ENCODE measurements at regions not wholly inside any gene's neighbourhood (a gene's known extent, or its start where the extent isn't known, plus 50 kb on each side); places are given as distances from the start of the nearest gene placed in this dataset.

- ChIA-PET CTCF (interaction anchor here (0.6 to 2.1 kb wide), 22 partner anchors 9 to 317 kb away, joined by 3 to 10 read pairs (median 4); partner anchors contain the start of gene GRAMD1A), POLR2A (interaction anchor here (0.5 kb wide), 1 partner anchor 548 kb away, joined by 3 read pairs; no protein-coding TSS in a partner anchor)
- H3K4me3 ChIP-seq (ENCODE audit: low read depth, low read length) = no peak overlapping the region
- no peak overlapping the region for H3K27ac ChIP-seq (ENCODE audit: extremely low read depth, low read depth, low read length)
- H3K9me3 ChIP-seq (ENCODE audit: control insufficient read depth, insufficient read depth, low read depth, low read length) = no peaks in the 10 kb centered on the region; the same call in 1 of the 2 replicates
- H3K36me3 ChIP-seq (ENCODE audit: control insufficient read depth in 2 of 2, insufficient read depth in 1 of 2, low read length in 2 of 2) = no peaks in the 10 kb centered on the region
- TF ChIP-seq BCL11A (tag by site-specific recombination; IDR thresholded peaks at IDR 0.05; ENCODE audit: low read depth) = no peak
- TF ChIP-seq ZNF654 (tag by site-specific recombination; IDR thresholded peaks at IDR 0.05; ENCODE audit: low read depth) = peak; percentile 49
- TF ChIP-seq CTCF (tag by site-specific recombination; IDR thresholded peaks at IDR 0.05) = peak; percentile 81
- 0 out of 2 replicates have a peak, but pooled peaks cover 2% of the 10 kb centered on the region for H3K4me1 ChIP-seq (ENCODE audit: control insufficient read depth, insufficient read depth, low read length)
Observed at GRCh38 chr19:34838248-34838647, 65.2 kb upstream of the ZNF599 start.

GRCh38 chr19:34837262-34837661, 64.2 kb upstream of the ZNF599 start:
- Histone ChIP-seq H3K9me3 (ENCODE audit: control insufficient read depth, insufficient read depth, low read depth, low read length) (no peaks in the 10 kb centered on the region; the same call in 1 of the 2 replicates), H3K36me3 (ENCODE audit: control insufficient read depth in 2 of 2, insufficient read depth in 1 of 2, low read length in 2 of 2) (no peaks in the 10 kb centered on the region), H3K27ac (ENCODE audit: extremely low read depth, low read depth, low read length) (no peak overlapping the region), H3K4me1 (ENCODE audit: control insufficient read depth, insufficient read depth, low read length) (0 out of 2 replicates have a peak, but pooled peaks cover 2% of the 10 kb centered on the region), H3K4me3 (ENCODE audit: low read depth, low read length) (no peak overlapping the region)
- TF ChIP-seq, protein P1, sequence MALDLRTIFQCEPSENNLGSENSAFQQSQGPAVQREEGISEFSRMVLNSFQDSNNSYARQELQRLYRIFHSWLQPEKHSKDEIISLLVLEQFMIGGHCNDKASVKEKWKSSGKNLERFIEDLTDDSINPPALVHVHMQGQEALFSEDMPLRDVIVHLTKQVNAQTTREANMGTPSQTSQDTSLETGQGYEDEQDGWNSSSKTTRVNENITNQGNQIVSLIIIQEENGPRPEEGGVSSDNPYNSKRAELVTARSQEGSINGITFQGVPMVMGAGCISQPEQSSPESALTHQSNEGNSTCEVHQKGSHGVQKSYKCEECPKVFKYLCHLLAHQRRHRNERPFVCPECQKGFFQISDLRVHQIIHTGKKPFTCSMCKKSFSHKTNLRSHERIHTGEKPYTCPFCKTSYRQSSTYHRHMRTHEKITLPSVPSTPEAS (tag by site-specific recombination; IDR thresholded peaks at IDR 0.05) = no peak
- TF ChIP-seq SP7 (tag by site-specific recombination; IDR thresholded peaks at IDR 0.05) = 0 out of 2 replicates have a peak, but pooled peaks have one; percentile 22
- TF ChIP-seq ZIC2 (tag by site-specific recombination; IDR thresholded peaks at IDR 0.05) = peak; percentile 94
- TF ChIP-seq, protein P2, sequence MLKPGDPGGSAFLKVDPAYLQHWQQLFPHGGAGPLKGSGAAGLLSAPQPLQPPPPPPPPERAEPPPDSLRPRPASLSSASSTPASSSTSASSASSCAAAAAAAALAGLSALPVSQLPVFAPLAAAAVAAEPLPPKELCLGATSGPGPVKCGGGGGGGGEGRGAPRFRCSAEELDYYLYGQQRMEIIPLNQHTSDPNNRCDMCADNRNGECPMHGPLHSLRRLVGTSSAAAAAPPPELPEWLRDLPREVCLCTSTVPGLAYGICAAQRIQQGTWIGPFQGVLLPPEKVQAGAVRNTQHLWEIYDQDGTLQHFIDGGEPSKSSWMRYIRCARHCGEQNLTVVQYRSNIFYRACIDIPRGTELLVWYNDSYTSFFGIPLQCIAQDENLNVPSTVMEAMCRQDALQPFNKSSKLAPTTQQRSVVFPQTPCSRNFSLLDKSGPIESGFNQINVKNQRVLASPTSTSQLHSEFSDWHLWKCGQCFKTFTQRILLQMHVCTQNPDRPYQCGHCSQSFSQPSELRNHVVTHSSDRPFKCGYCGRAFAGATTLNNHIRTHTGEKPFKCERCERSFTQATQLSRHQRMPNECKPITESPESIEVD (tag by site-specific recombination; IDR thresholded peaks at IDR 0.05) = no peak
- no peak for TF ChIP-seq ZNF146 (tag by site-specific recombination; IDR thresholded peaks at IDR 0.05)
- no peak for TF ChIP-seq ZNF157 (tag by site-specific recombination; IDR thresholded peaks at IDR 0.05)
- TF ChIP-seq ZBTB44 (tag by site-specific recombination; IDR thresholded peaks at IDR 0.05) = no peak
- TF ChIP-seq, protein P3, sequence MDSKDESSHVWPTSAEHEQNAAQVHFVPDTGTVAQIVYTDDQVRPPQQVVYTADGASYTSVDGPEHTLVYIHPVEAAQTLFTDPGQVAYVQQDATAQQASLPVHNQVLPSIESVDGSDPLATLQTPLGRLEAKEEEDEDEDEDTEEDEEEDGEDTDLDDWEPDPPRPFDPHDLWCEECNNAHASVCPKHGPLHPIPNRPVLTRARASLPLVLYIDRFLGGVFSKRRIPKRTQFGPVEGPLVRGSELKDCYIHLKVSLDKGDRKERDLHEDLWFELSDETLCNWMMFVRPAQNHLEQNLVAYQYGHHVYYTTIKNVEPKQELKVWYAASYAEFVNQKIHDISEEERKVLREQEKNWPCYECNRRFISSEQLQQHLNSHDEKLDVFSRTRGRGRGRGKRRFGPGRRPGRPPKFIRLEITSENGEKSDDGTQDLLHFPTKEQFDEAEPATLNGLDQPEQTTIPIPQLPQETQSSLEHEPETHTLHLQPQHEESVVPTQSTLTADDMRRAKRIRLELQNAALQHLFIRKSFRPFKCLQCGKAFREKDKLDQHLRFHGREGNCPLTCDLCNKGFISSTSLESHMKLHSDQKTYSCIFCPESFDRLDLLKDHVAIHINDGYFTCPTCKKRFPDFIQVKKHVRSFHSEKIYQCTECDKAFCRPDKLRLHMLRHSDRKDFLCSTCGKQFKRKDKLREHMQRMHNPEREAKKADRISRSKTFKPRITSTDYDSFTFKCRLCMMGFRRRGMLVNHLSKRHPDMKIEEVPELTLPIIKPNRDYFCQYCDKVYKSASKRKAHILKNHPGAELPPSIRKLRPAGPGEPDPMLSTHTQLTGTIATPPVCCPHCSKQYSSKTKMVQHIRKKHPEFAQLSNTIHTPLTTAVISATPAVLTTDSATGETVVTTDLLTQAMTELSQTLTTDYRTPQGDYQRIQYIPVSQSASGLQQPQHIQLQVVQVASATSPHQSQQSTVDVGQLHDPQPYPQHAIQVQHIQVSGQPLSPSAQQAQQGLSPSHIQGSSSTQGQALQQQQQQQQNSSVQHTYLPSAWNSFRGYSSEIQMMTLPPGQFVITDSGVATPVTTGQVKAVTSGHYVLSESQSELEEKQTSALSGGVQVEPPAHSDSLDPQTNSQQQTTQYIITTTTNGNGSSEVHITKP (tag by site-specific recombination; IDR thresholded peaks at IDR 0.05) = 0 out of 2 replicates have a peak, but pooled peaks have one; percentile 12
- no peak for TF ChIP-seq ZNF302 (tag by site-specific recombination; IDR thresholded peaks at IDR 0.05; ENCODE audit: low read depth)
- peak; percentile 26; the same call in 1 of the 2 replicates for TF ChIP-seq ZNF335 (tag by site-specific recombination; conservative IDR thresholded peaks at IDR 0.05)
- TF ChIP-seq ZNF843 (tag by site-specific recombination; IDR thresholded peaks at IDR 0.05) = no peak
- TF ChIP-seq ZNF155 (tag by site-specific recombination; IDR thresholded peaks at IDR 0.05) = no peak
- TF ChIP-seq ZNF211 (tag by site-specific recombination; IDR thresholded peaks at IDR 0.05; ENCODE audit: low read depth) = no peak
- TF ChIP-seq GLIS2 (tag by site-specific recombination; IDR thresholded peaks at IDR 0.05) = no peak
- TF ChIP-seq ZFHX2 (tag by site-specific recombination; conservative IDR thresholded peaks at IDR 0.05) = no peak
- ChIA-PET CTCF (interaction anchor here (0.6 to 2.1 kb wide), 13 partner anchors 10 to 313 kb away, joined by 3 to 10 read pairs (median 3); partner anchors contain the start of gene GRAMD1A), POLR2A (no interaction called here)
